H1 (cell line): ENCODE measurements at regions not wholly inside any gene's neighbourhood (a gene's known extent, or its start where the extent isn't known, plus 50 kb on each side); places are given as distances from the start of the nearest gene placed in this dataset.
A peak's percentile ranks its signal among the peaks of the same experiment; 100 is the strongest.

Source experiments
- CTCF ChIA-PET: fragments of 300-600 bp; sonication (Branson Sonifier 250); formaldehyde crosslinking; loops from one replicate; lab custom pipeline; 2021; ENCODE audit not compliant: partially characterized antibody; lab: Charles Lee
- POLR2A ChIA-PET: fragments of 300-600 bp; sonication (Branson Sonifier 250); formaldehyde crosslinking; loops from one replicate; lab custom pipeline; 2021; ENCODE audit warnings: inconsistent platforms; ENCODE audit not compliant: partially characterized antibody; lab: Charles Lee
- DNase-seq, 2 experiments: peaks; one replicate each; pipeline versions ENCODE4 v3.0.0 to v3.0.0-alpha.2; 2010 to 2022; ENCODE audit warnings: low spot score in 2 of 2, low read depth in 1 of 2, mixed read lengths in 1 of 2
- FAIRE-seq: peaks from 2 replicates; lab custom pipeline; 2011; peaks lifted over from hg19 to GRCh38; lab: Jason Lieb, UNC
- H2AFZ ChIP-seq: 2 replicates; pipeline ENCODE4 v1.8.1; 2012; ENCODE audit warnings: low read length, inconsistent platforms
- H2AK5ac ChIP-seq: 2 replicates; pipeline ENCODE4 v1.6.1; 2013; ENCODE audit warnings: low read depth, low read length
- H2BK120ac ChIP-seq: replicated peaks from 2 replicates; pipeline ENCODE3; 2013; ENCODE audit warnings: low read depth, low read length, inconsistent platforms
- H2BK12ac ChIP-seq: 2 replicates; pipeline ENCODE4 v1.6.1; 2013; ENCODE audit warnings: low read depth, low read length
- H2BK15ac ChIP-seq: 2 replicates; pipeline ENCODE4 v1.6.1; 2013; ENCODE audit warnings: low read length
- H2BK20ac ChIP-seq: 2 replicates; pipeline ENCODE4 v1.6.1; 2013; ENCODE audit warnings: low read length
- H2BK5ac ChIP-seq: 2 replicates; pipeline ENCODE4 v1.6.1; 2013; ENCODE audit warnings: low read depth, low read length
- H3K14ac ChIP-seq: 2 replicates; pipeline ENCODE4 v1.6.1; 2013; ENCODE audit warnings: inconsistent platforms; ENCODE audit not compliant: insufficient read length
- H3K18ac ChIP-seq: 2 replicates; pipeline ENCODE4 v1.6.1; 2013; ENCODE audit warnings: low read length; ENCODE audit errors: extremely low read depth
- H3K23ac ChIP-seq: 2 replicates; pipeline ENCODE4 v1.6.1; 2013; ENCODE audit warnings: inconsistent platforms; ENCODE audit not compliant: insufficient read length
- H3K23me2 ChIP-seq: 2 replicates; pipeline ENCODE4 v1.6.1; 2013; ENCODE audit warnings: low read depth, low read length
- H3K27ac ChIP-seq: 2 replicates; pipeline ENCODE4 v1.6.1; 2011; ENCODE audit warnings: low read depth, low read length, inconsistent platforms
- H3K27me3 ChIP-seq, 4 experiments: replicated peaks in 1 of 4; 1 replicate in 1 of 4; 2 replicates in 3 of 4; pipeline versions ENCODE4 v1.6.1 to v1.8.1; 2011 to 2013; ENCODE audit warnings: low read length in 3 of 4, mild to moderate bottlenecking in 3 of 4, inconsistent platforms in 2 of 4, mixed read lengths in 2 of 4, moderate library complexity in 1 of 4; ENCODE audit not compliant: control insufficient read depth in 3 of 4, insufficient read depth in 3 of 4; ENCODE audit errors: extremely low read depth in 1 of 4
- H3K36me3 ChIP-seq, 4 experiments: 2 replicates each; pipeline versions ENCODE4 v1.6.1 to v1.8.1; 2011 to 2013; ENCODE audit warnings: mild to moderate bottlenecking in 4 of 4, low read length in 3 of 4, moderate library complexity in 2 of 4, control low read depth in 1 of 4, inconsistent platforms in 1 of 4; ENCODE audit not compliant: insufficient read depth in 4 of 4, control insufficient read depth in 2 of 4
- H3K4ac ChIP-seq: replicated peaks from 2 replicates; pipeline ENCODE3; 2013; ENCODE audit warnings: low read length, low read depth, mixed read lengths, inconsistent platforms; ENCODE audit not compliant: insufficient read length
- H3K4me1 ChIP-seq, 4 experiments: replicated peaks in 1 of 4; 1 replicate in 1 of 4; 2 replicates in 3 of 4; pipeline versions ENCODE4 v1.6.1 to v1.8.1; 2011 to 2013; ENCODE audit warnings: low read length in 3 of 4, inconsistent platforms in 2 of 4, mixed read lengths in 1 of 4; ENCODE audit not compliant: insufficient read depth in 4 of 4, control insufficient read depth in 3 of 4
- H3K4me2 ChIP-seq, 2 experiments: 2 replicates each; pipeline versions ENCODE4 v1.6.1 to v1.8.1; 2011 to 2013; ENCODE audit warnings: low read depth in 2 of 2, low read length in 2 of 2, control low read depth in 1 of 2, inconsistent platforms in 1 of 2, mild to moderate bottlenecking in 1 of 2; ENCODE audit not compliant: insufficient read depth in 1 of 2
- H3K4me3 ChIP-seq, 4 experiments: fragments of 200-600, 300-600 bp in 1 of 4; sonication (generic), shearing (Covaris generic), sonication (Bioruptor Twin) in 1 of 4; 2 replicates each; pipeline versions ENCODE4 v1.5.1 to v1.8.1; 2011 to 2016; ENCODE audit warnings: low read length in 4 of 4, low read depth in 3 of 4, control low read depth in 2 of 4, inconsistent platforms in 2 of 4, mild to moderate bottlenecking in 2 of 4, mixed read lengths in 1 of 4, moderate library complexity in 1 of 4; ENCODE audit not compliant: insufficient read depth in 2 of 4; ENCODE audit errors: extremely low read depth in 1 of 4
- H3K56ac ChIP-seq: replicated peaks from 2 replicates; pipeline ENCODE3; 2013; ENCODE audit warnings: low read depth, mild to moderate bottlenecking, mixed read lengths, low read length, inconsistent platforms; ENCODE audit not compliant: insufficient read length
- H3K79me1 ChIP-seq: 2 replicates; pipeline ENCODE4 v1.6.1; 2013; ENCODE audit warnings: low read depth, low read length, control low read depth
- H3K79me2 ChIP-seq, 2 experiments: 2 replicates each; pipeline versions ENCODE4 v1.6.1 to v1.8.1; 2012 to 2013; ENCODE audit warnings: low read length in 2 of 2, mild to moderate bottlenecking in 2 of 2, inconsistent platforms in 1 of 2; ENCODE audit not compliant: insufficient read depth in 2 of 2, control insufficient read depth in 1 of 2
- H3K9ac ChIP-seq, 4 experiments: replicated peaks in 1 of 4; 1 replicate in 1 of 4; 2 replicates in 3 of 4; pipeline versions ENCODE4 v1.6.1 to v1.8.1; 2011 to 2013; ENCODE audit warnings: low read depth in 3 of 4, low read length in 3 of 4, control low read depth in 2 of 4, mild to moderate bottlenecking in 2 of 4, moderate library complexity in 2 of 4, inconsistent platforms in 1 of 4; ENCODE audit errors: extremely low read depth in 1 of 4
- H3K9me3 ChIP-seq, 2 experiments: 2 replicates each; pipeline versions ENCODE4 v1.6.1 to v1.8.1; 2012 to 2013; ENCODE audit warnings: mild to moderate bottlenecking in 2 of 2, moderate library complexity in 2 of 2, control low read depth in 1 of 2, inconsistent platforms in 1 of 2, low read depth in 1 of 2, low read length in 1 of 2, mixed read lengths in 1 of 2; ENCODE audit not compliant: insufficient read depth in 2 of 2
- H4K20me1 ChIP-seq, 2 experiments: replicated peaks in 1 of 2; 2 replicates each; pipeline versions ENCODE3 to v1.8.1; 2011 to 2013; ENCODE audit warnings: inconsistent platforms in 2 of 2, low read length in 2 of 2, mild to moderate bottlenecking in 1 of 2; ENCODE audit not compliant: insufficient read depth in 2 of 2, control insufficient read depth in 1 of 2
- H4K5ac ChIP-seq: 2 replicates; pipeline ENCODE4 v1.6.1; 2013; ENCODE audit warnings: low read length, low read depth, mixed read lengths, inconsistent platforms; ENCODE audit not compliant: insufficient read length
- H4K8ac ChIP-seq: 2 replicates; pipeline ENCODE4 v1.8.0; 2013; ENCODE audit warnings: mild to moderate bottlenecking, moderate library complexity, low read length, inconsistent platforms; ENCODE audit not compliant: insufficient read depth; ENCODE audit errors: extremely low read depth
- H4K91ac ChIP-seq: replicated peaks from 2 replicates; pipeline ENCODE3; 2013; ENCODE audit warnings: low read length, mixed read lengths, inconsistent platforms; ENCODE audit not compliant: insufficient read length
- CHD2 ChIP-seq: IDR thresholded peaks from 2 replicates; pipeline ENCODE4 v1.6.1; 2012; ENCODE audit warnings: low read length, improper control_type of control experiment
- CTCF ChIP-seq, 3 experiments: IDR thresholded peaks; 1 replicate in 2 of 3; 2 replicates in 1 of 3; pipeline versions ENCODE4 v1.5.1 to v1.6.1; 2011; ENCODE audit warnings: low read length in 3 of 3, mild to moderate bottlenecking in 3 of 3, inconsistent platforms in 2 of 3, low read depth in 1 of 3, moderate library complexity in 1 of 3; ENCODE audit not compliant: insufficient read depth in 1 of 3; ENCODE audit errors: control extremely low read depth in 1 of 3
- EP300 ChIP-seq, 2 experiments: IDR thresholded peaks; 1 replicate in 1 of 2; 2 replicates in 1 of 2; pipeline ENCODE4 v1.6.1; 2011 to 2012; ENCODE audit warnings: low read depth in 2 of 2, low read length in 2 of 2, mild to moderate bottlenecking in 2 of 2, borderline replicate concordance in 1 of 2, inconsistent platforms in 1 of 2, moderate library complexity in 1 of 2
- MAFK ChIP-seq: IDR thresholded peaks from 2 replicates; pipeline ENCODE4 v1.6.1; 2012; ENCODE audit warnings: low read depth, mild to moderate bottlenecking, improper control_type of control experiment, low read length
- NRF1 ChIP-seq: IDR thresholded peaks from 2 replicates; pipeline ENCODE4 v1.6.1; 2011; ENCODE audit warnings: mild to moderate bottlenecking, low read depth, low read length, improper control_type of control experiment
- SAP30 ChIP-seq: fragments of 300-600 bp; sonication (generic); IDR thresholded peaks from 2 replicates; pipeline ENCODE4 v1.7.1; 2012; ENCODE audit warnings: low read length, moderate library complexity, mild to moderate bottlenecking, inconsistent platforms; ENCODE audit not compliant: insufficient read depth, insufficient replicate concordance
- TBP ChIP-seq: IDR thresholded peaks from 2 replicates; pipeline ENCODE4 v1.6.1; 2011; ENCODE audit warnings: low read depth, low read length, improper control_type of control experiment
- WGBS, 2 experiments: shearing (Covaris generic) in 1 of 2; methylation state at CpG; one replicate each; pipeline versions ENCODE4 v1.1.6 to v1.1.7; 2013 to 2015; ENCODE audit warnings: low lambda C conversion rate in 2 of 2, mixed read lengths in 2 of 2, inconsistent platforms in 1 of 2, low coverage in 1 of 2, missing lambda C conversion rate in 1 of 2; ENCODE audit not compliant: insufficient replicate concordance in 2 of 2, insufficient coverage in 1 of 2, insufficient read length in 1 of 2; ENCODE audit errors: extremely low coverage in 1 of 2, missing lambda C conversion rate in 1 of 2; 5-methylcytosine and 5-hydroxymethylcytosine counted together

GRCh38 chr1:34477632-34478141, 277.2 kb upstream of the GJB5 start:
- no peak overlapping the region for H4K8ac ChIP-seq
- CTCF ChIA-PET, result interaction anchor here (0.9 to 2.9 kb wide), 8 partner anchors 13 to 824 kb away, joined by 3 to 12 read pairs (median 6); no protein-coding TSS in a partner anchor
- 81% methylated on average over 2 of the region's 2 CpGs; no CpG with 5 or more reads in 1 of the 2 experiments for WGBS, 2 experiments

More at GRCh38 chr1:34477632-34478141, 277.2 kb upstream of the GJB5 start:
- Histone ChIP-seq H3K23ac (no peak overlapping the region), H2BK5ac (no peak overlapping the region), H3K18ac (no peak overlapping the region), H4K5ac (no peak overlapping the region), H2BK15ac (no peak overlapping the region), H3K9ac (no peak overlapping the region), H2AFZ (no peak overlapping the region)
- DNase-seq (peak in 1 of 2 experiments; percentile 13), FAIRE-seq (no peak)
- no peak for TF ChIP-seq CHD2
- TF ChIP-seq TBP, result peak; percentile 98
- no peak for TF ChIP-seq EP300 (IDR thresholded peaks at IDR 0.05; ENCODE audit: borderline replicate concordance in 1 of 2, low read depth in 2 of 2, low read length in 2 of 2)
- no peak for TF ChIP-seq NRF1
- no peak for TF ChIP-seq MAFK
- TF ChIP-seq CTCF (IDR thresholded peaks at IDR 0.05; ENCODE audit: control extremely low read depth in 1 of 3, insufficient read depth in 1 of 3, low read depth in 1 of 3, low read length in 3 of 3), result no peak
- TF ChIP-seq SAP30, result no peak
- TF ChIP-seq, all 59 proteins: peak for 1
- peaks cover 0 to 6% (median 0%) of the 10 kb centered on the region in 4 experiments; a peak in 1 of 7 replicates for H3K4me1 ChIP-seq
- H3K79me1 ChIP-seq, result no peaks in the 10 kb centered on the region
- no peaks in the 10 kb centered on the region for H3K79me2 ChIP-seq
- POLR2A ChIA-PET, result interaction anchor here (0.9 to 1.7 kb wide), 2 partner anchors 7 to 14 kb away, joined by 3 to 4 read pairs; no protein-coding TSS in a partner anchor
- no peak overlapping the region for H3K56ac ChIP-seq
- no peak overlapping the region for H3K14ac ChIP-seq
- H3K36me3 ChIP-seq, result no peaks in the 10 kb centered on the region
- H3K27ac ChIP-seq, result no peak overlapping the region
- H2BK12ac ChIP-seq, result no peak overlapping the region
- H3K4ac ChIP-seq, result no peak overlapping the region
- H3K4me2 ChIP-seq, result no peak overlapping the region
- no peaks in the 10 kb centered on the region for H4K20me1 ChIP-seq
- H3K9me3 ChIP-seq, result no peaks in the 10 kb centered on the region
- no peak overlapping the region for H4K91ac ChIP-seq
- H2BK120ac ChIP-seq, result no peak overlapping the region
- no peak overlapping the region for H2BK20ac ChIP-seq
- no peaks in the 10 kb centered on the region for H3K23me2 ChIP-seq
- H2AK5ac ChIP-seq, result no peak overlapping the region
- no peak overlapping the region for H3K4me3 ChIP-seq
- no peaks in the 10 kb centered on the region for H3K27me3 ChIP-seq
